SK-N-SH treated with all-trans-retinoic acid at 6 μM for 48 hours (cell line): ENCODE measurements at regions not wholly inside any gene's neighbourhood (a gene's known extent, or its start where the extent isn't known, plus 50 kb on each side); places are given as distances from the start of the nearest gene placed in this dataset.

Experiments used
- ATAC-seq: fragments of 200-7000 bp; cut with Tn5 transposase; 3 replicates; pipeline ENCODE4 v1.9.1; 2020; ENCODE audit warnings: mild to moderate bottlenecking, moderate library complexity
- ARNTL ChIP-seq: fragments of 450-650 bp; formaldehyde crosslinking; IDR thresholded peaks from 2 replicates; pipeline ENCODE4 v1.5.0; 2020; ENCODE audit warnings: low read depth, mild to moderate bottlenecking, moderate library complexity, borderline replicate concordance
- BACH2 ChIP-seq: fragments of 250-450 bp; sonication (Bioruptor Pico); IDR thresholded peaks from 2 replicates; pipeline ENCODE4 v1.9.0; 2021; ENCODE audit warnings: mild to moderate bottlenecking, borderline replicate concordance
- CREB5 ChIP-seq: fragments of 250-450 bp; sonication (Bioruptor Pico); IDR thresholded peaks from 2 replicates; pipeline ENCODE4 v1.5.1; 2020; ENCODE audit warnings: low read depth, mild to moderate bottlenecking, moderate library complexity
- CSDC2 ChIP-seq: fragments of 250-450 bp; sonication (Bioruptor Pico); IDR thresholded peaks from 2 replicates; pipeline ENCODE4 v1.5.0; 2020; ENCODE audit warnings: mild to moderate bottlenecking, moderate library complexity
- CSRNP3 ChIP-seq: fragments of 250-450 bp; sonication (Bioruptor Pico); IDR thresholded peaks from 2 replicates; pipeline ENCODE4 v1.5.1; 2021; ENCODE audit warnings: mild to moderate bottlenecking, moderate library complexity
- ESRRG ChIP-seq: fragments of 250-450 bp; sonication (Bioruptor Pico); IDR thresholded peaks from 2 replicates; pipeline ENCODE4 v1.6.1; 2021; ENCODE audit warnings: mild to moderate bottlenecking
- GLIS3 ChIP-seq: fragments of 250-450 bp; sonication (Bioruptor Pico); IDR thresholded peaks from 2 replicates; pipeline ENCODE4 v1.5.0; 2020; ENCODE audit warnings: mild to moderate bottlenecking, moderate library complexity
- ISL1 ChIP-seq: fragments of 250-450 bp; sonication (Bioruptor Pico); IDR thresholded peaks from 2 replicates; pipeline ENCODE4 v2.1.2; 2022; ENCODE audit warnings: mild to moderate bottlenecking, moderate library complexity
- OSR1 ChIP-seq: fragments of 250-450 bp; sonication (Bioruptor Pico); IDR thresholded peaks from 2 replicates; pipeline ENCODE4 v1.8.0; 2022; ENCODE audit warnings: moderate library complexity, mild to moderate bottlenecking, inconsistent platforms
- POU6F1 ChIP-seq: fragments of 250-450 bp; sonication (Bioruptor Pico); IDR thresholded peaks from 2 replicates; pipeline ENCODE4 v1.8.0; 2021; ENCODE audit warnings: low read depth, mild to moderate bottlenecking, moderate library complexity, borderline replicate concordance
- PPARA ChIP-seq: fragments of 250-450 bp; sonication (Bioruptor Pico); IDR thresholded peaks from 2 replicates; pipeline ENCODE4 v1.5.0; 2020; ENCODE audit warnings: mild to moderate bottlenecking, borderline replicate concordance
- RARB ChIP-seq: fragments of 250-450 bp; sonication (Bioruptor Pico); IDR thresholded peaks from 2 replicates; pipeline ENCODE4 v1.8.0; 2021; ENCODE audit warnings: mild to moderate bottlenecking, moderate library complexity
- SNAI2 ChIP-seq: fragments of 250-450 bp; sonication (Bioruptor Pico); IDR thresholded peaks from 2 replicates; pipeline ENCODE4 v1.5.0; 2020; ENCODE audit warnings: mild to moderate bottlenecking, moderate library complexity
- TCF4 ChIP-seq: fragments of 250-450 bp; sonication (Bioruptor Pico); IDR thresholded peaks from 2 replicates; pipeline ENCODE4 v1.8.0; 2021; ENCODE audit warnings: mild to moderate bottlenecking, moderate library complexity, borderline replicate concordance
- TOX ChIP-seq: fragments of 250-450 bp; sonication (Bioruptor Pico); IDR thresholded peaks from 2 replicates; pipeline ENCODE4 v1.8.0; 2021; ENCODE audit warnings: mild to moderate bottlenecking, moderate library complexity, borderline replicate concordance
- TSHZ2 ChIP-seq: fragments of 250-450 bp; sonication (Bioruptor Pico); IDR thresholded peaks from 2 replicates; pipeline ENCODE4 v1.5.0; 2020; ENCODE audit warnings: mild to moderate bottlenecking, moderate library complexity
- ZC3H10 ChIP-seq: fragments of 250-450 bp; sonication (Bioruptor Pico); IDR thresholded peaks from 2 replicates; pipeline ENCODE4 v1.5.1; 2021; ENCODE audit warnings: mild to moderate bottlenecking, moderate library complexity
- ZFP3 ChIP-seq: fragments of 250-450 bp; sonication (Bioruptor Pico); IDR thresholded peaks from 2 replicates; pipeline ENCODE4 v1.5.0; 2020; ENCODE audit warnings: mild to moderate bottlenecking, moderate library complexity
- ZNF565 ChIP-seq: fragments of 450-650 bp; formaldehyde crosslinking; conservative IDR thresholded peaks from 2 replicates; pipeline ENCODE4 v1.5.0; 2020; ENCODE audit warnings: low read depth, mild to moderate bottlenecking, moderate library complexity
- ZNF70 ChIP-seq: fragments of 450-650 bp; formaldehyde crosslinking; IDR thresholded peaks from 2 replicates; pipeline ENCODE4 v1.5.0; 2020; ENCODE audit warnings: mild to moderate bottlenecking, moderate library complexity
- ZNF8 ChIP-seq: fragments of 450-650 bp; formaldehyde crosslinking; IDR thresholded peaks from 2 replicates; pipeline ENCODE4 v1.5.0; 2020; ENCODE audit warnings: mild to moderate bottlenecking, moderate library complexity

DNA sequence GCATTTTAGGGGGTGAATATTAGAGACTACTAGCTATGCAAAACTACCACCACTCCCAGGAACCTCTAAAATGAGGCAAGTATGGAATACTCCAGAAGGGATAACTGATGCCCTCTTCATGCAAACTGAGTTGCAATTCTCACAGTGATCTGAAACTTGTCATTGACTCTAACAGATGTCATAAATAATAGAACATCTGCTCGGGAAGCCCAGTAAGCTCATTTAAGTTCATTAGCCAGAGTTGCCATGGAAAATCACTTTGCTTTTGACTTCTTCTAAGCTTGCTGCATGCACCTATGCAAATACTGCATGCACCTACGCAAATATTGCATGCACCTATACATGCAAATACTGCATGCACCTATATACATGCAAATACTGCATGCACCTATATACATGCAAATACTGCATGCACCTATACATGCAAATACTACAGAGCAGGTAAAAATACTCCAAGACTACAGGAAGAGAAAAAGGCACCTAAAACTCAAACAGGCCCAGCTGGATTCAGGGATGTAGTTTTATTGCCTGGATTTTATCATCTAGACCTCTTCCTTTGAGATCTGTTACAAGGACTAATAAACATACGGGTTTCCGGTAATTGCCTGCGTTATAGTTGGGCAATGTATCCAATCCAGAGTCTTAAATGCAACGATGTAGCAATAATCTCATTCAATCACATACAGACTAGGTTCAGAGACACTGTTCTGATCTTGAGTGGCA lies 1061.1 kb upstream of the AUTS2 start (continued):
- TF ChIP-seq POU6F1: no peak
- TF ChIP-seq CREB5 (CRISPR knock-in tag): no peak
- TF ChIP-seq ARNTL (CRISPR knock-in tag): no peak
- TF ChIP-seq PPARA: no peak
- TF ChIP-seq BACH2 (CRISPR knock-in tag): no peak
- TF ChIP-seq CSRNP3 (CRISPR knock-in tag): no peak
- no peak for TF ChIP-seq ZNF8 (CRISPR knock-in tag)
- TF ChIP-seq ZNF70: no peak
- no peak for TF ChIP-seq ESRRG (CRISPR knock-in tag)
- no peak for TF ChIP-seq CSDC2 (CRISPR knock-in tag)
- no peak for TF ChIP-seq ZFP3 (CRISPR knock-in tag)

GRCh38 chr7:68537774-68538071 lies 1060.6 kb upstream of the AUTS2 start:
- ATAC-seq: no peak

More at GRCh38 chr7:68537774-68538071, 1060.6 kb upstream of the AUTS2 start:
- TF ChIP-seq ARNTL (CRISPR knock-in tag): no peak
- TF ChIP-seq OSR1 (CRISPR knock-in tag): no peak
- no peak for TF ChIP-seq ZNF565
- TF ChIP-seq GLIS3 (CRISPR knock-in tag): no peak
- no peak for TF ChIP-seq PPARA
- TF ChIP-seq TCF4 (CRISPR knock-in tag): no peak
- no peak for TF ChIP-seq ISL1 (CRISPR knock-in tag)
- TF ChIP-seq ZFP3 (CRISPR knock-in tag): no peak
- TF ChIP-seq RARB (CRISPR knock-in tag): no peak
- TF ChIP-seq ZC3H10 (CRISPR knock-in tag): no peak
- no peak for TF ChIP-seq TSHZ2 (CRISPR knock-in tag)
- TF ChIP-seq POU6F1: no peak
- no peak for TF ChIP-seq ZNF70
- TF ChIP-seq SNAI2 (CRISPR knock-in tag): no peak
- TF ChIP-seq CSDC2 (CRISPR knock-in tag): no peak
- TF ChIP-seq BACH2 (CRISPR knock-in tag): no peak
- TF ChIP-seq TOX (CRISPR knock-in tag): no peak
